IMR-90 (cell line): ENCODE measurements at regions not wholly inside any gene's neighbourhood (a gene's known extent, or its start where the extent isn't known, plus 50 kb on each side); places are given as distances from the start of the nearest gene placed in this dataset.

Source experiments
- ATAC-seq: fragments of 200-7000 bp; cut with Tn5 transposase; 2 replicates; pipeline ENCODE4 v1.9.1; 2020; ENCODE audit warnings: low read depth, mild to moderate bottlenecking, moderate library complexity
- BruUV-seq: library from RNA; stranded (reverse); fragments of 400-500 nt; replicated peaks from 2 replicates; lab custom pipeline; 2021; lab: Mats Ljungman, UMichigan
- CTCF ChIA-PET: fragments of 300-600 bp; formaldehyde crosslinking; extraction: SDS; loops from one replicate; lab custom pipeline; 2021; ENCODE audit warnings: antibody characterized with exemption; lab: Yijun Ruan, JAX
- POLR2A ChIA-PET: fragments of 300-600 bp; sonication (Branson Sonifier 250); formaldehyde crosslinking; loops from one replicate; lab custom pipeline; 2022; ENCODE audit warnings: antibody characterized with exemption; ENCODE audit not compliant: unreplicated experiment; lab: Charles Lee
- DNase-seq: peaks from one replicate; pipeline ENCODE4 v3.0.0; 2013
- H2AFZ ChIP-seq: replicated peaks from 2 replicates; pipeline ENCODE3; 2013; ENCODE audit warnings: low read length, mild to moderate bottlenecking; ENCODE audit not compliant: poor library complexity
- H2AK5ac ChIP-seq: 2 replicates; pipeline ENCODE4 v1.6.1; 2013; ENCODE audit warnings: low read depth, low read length, inconsistent platforms
- H2AK9ac ChIP-seq: replicated peaks from 2 replicates; pipeline ENCODE3; 2013; ENCODE audit warnings: mild to moderate bottlenecking, low read depth, low read length, moderate library complexity; ENCODE audit not compliant: poor library complexity
- H2BK120ac ChIP-seq: 2 replicates; pipeline ENCODE4 v1.6.1; 2013; ENCODE audit warnings: low read depth, low read length, inconsistent platforms
- H2BK15ac ChIP-seq: 3 replicates; pipeline ENCODE4 v1.6.1; 2013; ENCODE audit warnings: low read depth, low read length, inconsistent platforms
- H2BK20ac ChIP-seq: 2 replicates; pipeline ENCODE4 v1.6.1; 2013; ENCODE audit warnings: low read depth, mild to moderate bottlenecking, inconsistent platforms, low read length, moderate library complexity
- H2BK5ac ChIP-seq: 2 replicates; pipeline ENCODE4 v1.6.1; 2013; ENCODE audit warnings: mild to moderate bottlenecking, low read depth, low read length, inconsistent platforms; ENCODE audit not compliant: poor library complexity, severe bottlenecking
- H3K14ac ChIP-seq: replicated peaks from 2 replicates; pipeline ENCODE4 v1.6.1; 2013; ENCODE audit warnings: low read depth, low read length, inconsistent platforms
- H3K18ac ChIP-seq: 2 replicates; pipeline ENCODE4 v1.6.1; 2013; ENCODE audit warnings: low read depth, low read length, control low read depth
- H3K23ac ChIP-seq: 2 replicates; pipeline ENCODE4 v1.6.1; 2013; ENCODE audit warnings: low read depth, low read length, inconsistent platforms
- H3K27ac ChIP-seq: 2 replicates; pipeline ENCODE4 v1.5.1; 2013; ENCODE audit warnings: mild to moderate bottlenecking, control low read depth, low read length; ENCODE audit not compliant: insufficient read depth
- H3K27me3 ChIP-seq: 2 replicates; pipeline ENCODE4 v1.6.1; 2013; ENCODE audit warnings: low read length; ENCODE audit not compliant: control insufficient read depth, insufficient read depth
- H3K36me3 ChIP-seq: 2 replicates; pipeline ENCODE4 v1.6.1; 2013; ENCODE audit warnings: low read length, mixed read lengths; ENCODE audit not compliant: control insufficient read depth, insufficient read depth
- H3K4ac ChIP-seq: 2 replicates; pipeline ENCODE4 v1.6.1; 2013; ENCODE audit warnings: low read depth, low read length, inconsistent platforms
- H3K4me1 ChIP-seq: 2 replicates; pipeline ENCODE4 v1.6.1; 2013; ENCODE audit warnings: low read length, mixed read lengths; ENCODE audit not compliant: control insufficient read depth, insufficient read depth
- H3K4me2 ChIP-seq: 2 replicates; pipeline ENCODE4 v1.6.1; 2013; ENCODE audit warnings: low read depth, mild to moderate bottlenecking, control low read depth, low read length, moderate library complexity
- H3K4me3 ChIP-seq: 2 replicates; pipeline ENCODE4 v1.5.1; 2013; ENCODE audit warnings: low read depth, mild to moderate bottlenecking, control low read depth, low read length, moderate library complexity; ENCODE audit not compliant: insufficient read depth
- H3K56ac ChIP-seq: 2 replicates; pipeline ENCODE4 v1.6.1; 2013; ENCODE audit warnings: low read length, inconsistent platforms; ENCODE audit not compliant: insufficient read depth; ENCODE audit errors: extremely low read depth
- H3K79me1 ChIP-seq, 2 experiments: 2 replicates each; pipeline ENCODE4 v1.6.1; 2013; ENCODE audit warnings: low read length in 2 of 2, inconsistent platforms in 1 of 2, low read depth in 1 of 2
- H3K9ac ChIP-seq: 2 replicates; pipeline ENCODE4 v1.6.1; 2013; ENCODE audit warnings: low read depth, low read length, control low read depth
- H3K9me1 ChIP-seq: 2 replicates; pipeline ENCODE4 v1.6.1; 2013; ENCODE audit warnings: low read length, inconsistent platforms; ENCODE audit not compliant: insufficient read depth
- H3K9me3 ChIP-seq: 2 replicates; pipeline ENCODE4 v1.6.1; 2013; ENCODE audit warnings: low read length; ENCODE audit not compliant: control insufficient read depth, insufficient read depth
- H4K20me1 ChIP-seq: 2 replicates; pipeline ENCODE4 v1.6.1; 2013; ENCODE audit warnings: low read length, inconsistent platforms; ENCODE audit not compliant: insufficient read depth
- H4K5ac ChIP-seq: 2 replicates; pipeline ENCODE4 v1.6.1; 2013; ENCODE audit warnings: mild to moderate bottlenecking, low read depth, low read length, control low read depth
- H4K8ac ChIP-seq, 2 experiments: 2 replicates each; pipeline ENCODE4 v1.6.1; 2013; ENCODE audit warnings: low read depth in 2 of 2, low read length in 2 of 2, control low read depth in 1 of 2, inconsistent platforms in 1 of 2
- H4K91ac ChIP-seq: 2 replicates; pipeline ENCODE4 v1.6.1; 2013; ENCODE audit warnings: low read depth, low read length, inconsistent platforms; ENCODE audit not compliant: insufficient read depth
- BHLHE40 ChIP-seq: fragments of 150-350 bp; IDR thresholded peaks from 2 replicates; pipeline ENCODE4 v1.6.1; 2016; ENCODE audit warnings: mild to moderate bottlenecking, low read depth, low read length
- CEBPB ChIP-seq: IDR thresholded peaks from 2 replicates; pipeline ENCODE4 v1.6.1; 2012; ENCODE audit warnings: low read depth, low read length, improper control_type of control experiment
- CHD1 ChIP-seq: IDR thresholded peaks from 2 replicates; pipeline ENCODE4 v1.6.1; 2012; ENCODE audit warnings: low read depth, low read length, improper control_type of control experiment
- ELK1 ChIP-seq: fragments of 150-350 bp; IDR thresholded peaks from 2 replicates; pipeline ENCODE4 v1.6.1; 2016; ENCODE audit warnings: low read depth, mild to moderate bottlenecking, low read length, moderate library complexity, borderline replicate concordance
- MAZ ChIP-seq: IDR thresholded peaks from 2 replicates; pipeline ENCODE4 v1.6.1; 2012; ENCODE audit warnings: low read depth, mild to moderate bottlenecking, low read length, improper control_type of control experiment, moderate library complexity, borderline replicate concordance
- NFE2L2 ChIP-seq: fragments of 150-350 bp; IDR thresholded peaks from 2 replicates; pipeline ENCODE4 v1.6.1; 2016; ENCODE audit warnings: low read depth, mild to moderate bottlenecking, low read length
- POLR2A ChIP-seq: IDR thresholded peaks from 2 replicates; pipeline ENCODE4 v1.6.1; 2012; ENCODE audit warnings: mild to moderate bottlenecking, low read depth, low read length
- WGBS, 2 experiments: methylation state at CpG; one replicate each; pipeline versions ENCODE4 v1.1.5 to v1.1.7; 2013; ENCODE audit warnings: missing lambda C conversion rate in 2 of 2; ENCODE audit not compliant: insufficient read length in 1 of 2; ENCODE audit errors: extremely low coverage in 2 of 2; 5-methylcytosine and 5-hydroxymethylcytosine counted together
- dilution Hi-C: fragments of 300-500 bp; cut with HindIII; formaldehyde crosslinking; loops from one replicate; pipeline ENCODE4 v1.14.3; 2018; ENCODE audit warnings: low sequenced_read_pairs; ENCODE audit not compliant: unreplicated experiment
- in situ Hi-C: fragments of 300-500 bp; cut with MboI; formaldehyde crosslinking; loops from 3 replicates; pipeline ENCODE4 v1.14.3; 2019; ENCODE audit warnings: low sequenced_read_pairs, inconsistent platforms, mixed read lengths
- intact Hi-C: fragments of 100-400 bp; cut with micrococcal nuclease; formaldehyde crosslinking; loops from 2 replicates; pipeline ENCODE4 v1.10.0; 2022

GRCh38 chr7:37546677-37547076, 98.0 kb upstream of the ELMO1 start:
- Histone ChIP-seq H3K18ac (no peak overlapping the region), H3K56ac (no peak overlapping the region), H2AK9ac (no peak overlapping the region), H4K91ac (no peak overlapping the region), H4K20me1 (no peaks in the 10 kb centered on the region), H4K8ac (no peak overlapping the region), H2BK5ac (no peak overlapping the region), H3K79me1 (no peaks in the 10 kb centered on the region), H3K4me1 (no peaks in the 10 kb centered on the region), H3K9me1 (no peaks in the 10 kb centered on the region), H3K4me3 (no peak overlapping the region), H3K4ac (no peak overlapping the region), H3K9ac (no peak overlapping the region), H3K14ac (no peak overlapping the region), H2BK120ac (no peak overlapping the region), H3K27ac (no peak overlapping the region), H2AFZ (no peak overlapping the region), H4K5ac (no peak overlapping the region), H3K36me3 (no peaks in the 10 kb centered on the region), H3K4me2 (no peak overlapping the region), H2BK20ac (no peak overlapping the region), H3K27me3 (no peaks in the 10 kb centered on the region), H2AK5ac (no peak overlapping the region), H2BK15ac (no peak overlapping the region), H3K23ac (no peak overlapping the region), H3K9me3 (peaks cover 15% of the 10 kb centered on the region)
- WGBS, 2 experiments: no CpG with 5 or more reads among the region's 3 CpGs
- ATAC-seq (no peak), DNase-seq (no peak)
- no TSS peak for BruUV-seq
- dilution Hi-C loops: no loop called here
- CTCF ChIA-PET: no interaction called here
- intact Hi-C loops: no loop called here
- in situ Hi-C loops: no loop called here
- POLR2A ChIA-PET: no interaction called here
- TF ChIP-seq ELK1: no peak
- TF ChIP-seq MAZ: no peak
- TF ChIP-seq CHD1: no peak
- TF ChIP-seq POLR2A: no peak
- no peak for TF ChIP-seq BHLHE40
- no peak for TF ChIP-seq CEBPB
- no peak for TF ChIP-seq NFE2L2
